Iris pigment epithelial cell (primary cell): ENCODE measurements at regions not wholly inside any gene's neighbourhood (a gene's known extent, or its start where the extent isn't known, plus 50 kb on each side); places are given as distances from the start of the nearest gene placed in this dataset.
A peak's percentile ranks its signal among the peaks of the same experiment; 100 is the strongest.

Experiments
- DNase-seq: peaks from one replicate; pipeline ENCODE4 v3.0.0-alpha.2; 2011; ENCODE audit warnings: low read depth

DNA sequence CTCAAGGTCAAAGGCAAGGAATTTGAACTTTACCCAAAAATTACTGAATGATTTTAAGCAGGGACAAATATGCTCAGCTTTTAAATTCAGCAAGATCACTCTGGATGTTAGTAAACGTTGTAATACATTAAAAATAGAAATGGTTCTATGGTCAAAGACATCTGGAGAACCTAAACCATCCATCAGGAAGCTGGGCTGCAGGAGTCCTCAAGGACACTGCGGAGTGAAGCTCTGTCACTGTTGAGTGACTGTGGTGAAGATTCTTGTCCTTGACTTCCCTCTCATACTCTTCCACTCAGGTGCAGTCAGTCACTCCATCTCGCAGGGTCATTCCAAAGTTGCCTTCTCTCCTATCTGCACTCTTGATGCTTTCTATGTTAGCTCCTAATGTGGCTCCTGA is 450.7 kb downstream of the FOXO1 start:
- no peak for DNase-seq

- DNase-seq, result no peak
Observed at GRCh38 chr13:40217675-40218074, 448.8 kb downstream of the FOXO1 start.

GRCh38 chr13:40220299-40220935 is 446.0 kb downstream of the FOXO1 start:
- DNase-seq, result peak; percentile 93

DNA sequence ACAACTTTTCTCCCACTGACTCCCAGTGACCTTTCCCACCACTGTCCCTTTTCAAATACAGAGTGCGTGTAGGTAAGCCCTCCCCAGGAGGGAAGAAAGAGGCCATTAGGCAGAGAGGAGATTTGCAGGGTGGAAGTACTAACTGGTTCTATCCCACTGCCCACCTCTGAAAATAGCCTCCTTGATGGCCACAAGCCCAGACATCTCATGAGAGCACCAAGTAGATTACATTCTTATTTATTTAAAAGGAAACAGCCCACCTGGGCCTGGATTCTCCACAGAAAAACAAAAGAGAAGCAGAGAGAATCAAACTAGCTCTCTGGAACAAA is 445.3 kb downstream of the FOXO1 start:
- DNase-seq, result no peak

GRCh38 chr13:40221460-40222201 is 444.8 kb downstream of the FOXO1 start:
- peak; percentile 99 for DNase-seq

GRCh38 chr13:40223585-40223984 is 442.9 kb downstream of the FOXO1 start:
- no peak for DNase-seq

- DNase-seq, result peak; percentile 87
Observed at GRCh38 chr13:40228496-40228895, 437.9 kb downstream of the FOXO1 start.

DNA sequence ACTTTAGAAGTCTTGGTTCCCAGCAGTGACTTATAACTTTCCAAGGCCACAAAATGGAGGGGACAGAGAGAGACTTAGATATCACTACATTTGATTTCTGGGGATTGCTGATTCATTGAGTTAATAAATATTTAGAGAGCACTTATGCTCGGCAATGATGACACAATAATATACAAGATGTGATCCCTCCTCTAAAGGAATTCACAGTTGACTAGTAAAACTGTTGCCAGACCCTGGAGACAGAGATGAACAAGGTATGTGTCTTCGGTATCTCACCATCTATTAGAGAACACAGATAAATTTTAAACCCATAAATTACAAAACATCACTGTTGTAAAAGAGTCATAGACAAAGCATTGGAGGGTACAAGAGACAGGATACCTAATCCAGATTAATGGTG is 437.5 kb downstream of the FOXO1 start:
- peak; percentile 48 for DNase-seq

DNA sequence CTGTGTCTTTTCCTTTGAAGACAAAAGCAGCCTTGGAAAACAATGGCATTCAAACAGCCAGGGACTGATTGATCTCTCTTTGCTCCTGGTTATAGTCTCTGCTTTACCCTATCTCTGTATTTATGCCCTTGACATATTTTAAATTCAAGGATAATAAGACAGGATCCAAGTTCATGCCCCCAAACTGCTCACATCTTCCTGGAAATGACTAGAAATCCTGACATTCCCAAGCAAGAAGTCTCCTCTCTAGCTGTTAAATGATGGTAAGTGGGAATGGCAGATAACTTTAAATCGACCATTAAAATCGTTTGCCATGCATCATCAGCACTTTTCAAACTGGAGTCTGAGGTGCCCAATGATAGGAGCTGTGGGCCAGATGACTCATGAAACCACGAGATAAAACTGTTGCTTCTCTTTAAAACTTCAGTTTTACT is 435.6 kb downstream of the FOXO1 start:
- DNase-seq, result peak; percentile 84

DNA sequence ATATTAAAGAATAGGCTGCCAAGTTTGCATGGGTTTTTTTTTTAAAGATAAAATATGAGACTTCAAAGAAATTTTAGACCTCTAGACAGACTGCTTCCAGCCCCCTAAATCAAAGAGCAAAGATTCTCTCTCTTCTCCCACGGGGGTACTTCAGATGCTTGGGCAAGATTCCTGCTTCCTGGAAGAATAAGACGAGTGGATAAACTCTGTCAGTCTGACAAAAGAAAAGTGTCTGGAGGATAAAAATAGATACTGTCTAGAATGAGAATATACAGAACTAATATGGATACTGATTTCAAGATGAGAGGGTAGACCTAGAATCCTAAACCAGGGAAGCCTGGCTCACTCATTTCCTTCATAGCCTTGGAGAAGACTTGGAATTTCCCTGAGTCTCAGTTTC is 435.1 kb downstream of the FOXO1 start:
- no peak for DNase-seq

DNA sequence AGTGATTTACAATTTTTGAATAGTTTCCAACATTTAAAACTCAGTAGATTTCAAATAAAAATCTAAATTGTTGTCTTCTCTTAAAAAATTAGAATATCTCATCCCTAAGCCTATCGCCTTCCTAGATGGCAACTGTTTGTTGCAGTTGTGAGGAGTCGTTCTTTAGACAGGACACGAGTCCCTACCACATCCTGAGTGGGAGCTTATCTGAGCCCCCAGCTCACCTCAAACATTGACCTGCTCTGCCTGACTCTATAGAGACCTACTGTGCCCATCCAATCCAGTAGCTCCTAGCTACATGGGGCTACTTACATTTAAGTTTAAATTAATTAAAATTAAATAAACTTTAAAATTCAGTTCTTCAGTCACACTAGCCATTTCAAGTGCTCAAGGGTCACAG is 434.7 kb downstream of the FOXO1 start:
- no peak for DNase-seq

DNA sequence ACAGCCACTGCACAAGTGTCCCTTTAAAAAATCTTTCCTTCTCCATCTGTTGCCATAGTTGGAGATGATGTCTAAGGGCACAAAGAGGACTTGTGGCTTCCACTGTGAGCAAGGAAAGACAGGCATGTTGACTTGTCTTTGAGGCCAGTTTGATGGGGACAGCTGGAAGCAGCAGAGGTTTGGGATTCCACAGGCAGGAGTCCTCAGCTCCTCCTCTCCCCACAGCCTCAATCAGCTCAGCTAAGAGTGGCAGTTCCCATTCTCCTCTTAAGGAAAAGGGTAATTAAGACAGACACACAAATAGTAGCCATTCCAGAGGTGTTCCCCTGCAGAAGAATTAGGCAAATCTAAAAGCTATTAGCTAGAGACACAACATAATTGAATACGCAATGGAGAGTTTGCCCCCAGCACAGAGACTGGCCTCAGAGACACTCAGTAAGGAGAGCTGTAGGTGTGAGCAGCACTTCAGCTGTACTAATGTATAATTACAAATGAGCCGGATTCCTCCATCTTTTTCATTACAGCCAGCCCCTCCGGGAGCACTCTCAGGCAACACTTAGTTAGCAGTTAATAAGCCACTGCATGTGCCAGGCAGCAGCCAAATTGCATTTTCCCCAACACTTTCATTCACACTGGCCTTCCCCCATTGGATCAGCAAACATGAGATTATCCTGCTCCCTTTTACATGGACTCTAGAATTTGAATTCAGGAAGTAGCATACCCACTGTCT is 434.0 kb downstream of the FOXO1 start:
- DNase-seq, result no peak

GRCh38 chr13:40233731-40234195 is 432.7 kb downstream of the FOXO1 start:
- no peak for DNase-seq

DNA sequence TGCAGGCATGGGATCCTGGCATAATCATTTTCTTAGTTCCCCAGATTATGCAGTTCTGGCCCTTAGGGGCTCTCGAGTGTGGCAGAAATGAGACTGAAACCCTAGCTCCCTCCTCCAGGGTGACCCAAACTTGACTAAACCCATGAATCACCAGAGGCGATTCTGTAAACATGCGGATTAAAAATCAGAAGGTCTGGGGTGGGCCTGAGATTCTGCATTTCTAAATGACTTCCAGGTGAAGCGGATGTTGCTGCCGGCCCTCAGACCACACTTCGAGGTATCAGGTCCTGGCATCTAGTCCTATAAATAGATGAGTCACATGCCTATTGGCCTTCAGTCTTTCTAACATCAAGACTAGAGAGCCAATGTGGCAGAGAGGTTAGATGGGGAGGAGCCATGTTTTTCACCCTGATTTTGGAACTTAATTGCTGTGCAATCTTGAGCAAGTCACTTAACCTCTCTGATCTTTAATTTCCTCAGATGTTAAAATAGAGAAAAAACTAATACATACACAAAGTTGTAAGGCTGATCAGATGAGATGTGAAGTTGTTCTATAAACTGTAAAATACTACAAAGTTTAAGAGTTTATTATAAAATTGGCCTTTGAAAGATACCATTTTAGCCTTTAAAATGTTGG is 431.2 kb downstream of the FOXO1 start:
- peak; percentile 81 for DNase-seq

DNA sequence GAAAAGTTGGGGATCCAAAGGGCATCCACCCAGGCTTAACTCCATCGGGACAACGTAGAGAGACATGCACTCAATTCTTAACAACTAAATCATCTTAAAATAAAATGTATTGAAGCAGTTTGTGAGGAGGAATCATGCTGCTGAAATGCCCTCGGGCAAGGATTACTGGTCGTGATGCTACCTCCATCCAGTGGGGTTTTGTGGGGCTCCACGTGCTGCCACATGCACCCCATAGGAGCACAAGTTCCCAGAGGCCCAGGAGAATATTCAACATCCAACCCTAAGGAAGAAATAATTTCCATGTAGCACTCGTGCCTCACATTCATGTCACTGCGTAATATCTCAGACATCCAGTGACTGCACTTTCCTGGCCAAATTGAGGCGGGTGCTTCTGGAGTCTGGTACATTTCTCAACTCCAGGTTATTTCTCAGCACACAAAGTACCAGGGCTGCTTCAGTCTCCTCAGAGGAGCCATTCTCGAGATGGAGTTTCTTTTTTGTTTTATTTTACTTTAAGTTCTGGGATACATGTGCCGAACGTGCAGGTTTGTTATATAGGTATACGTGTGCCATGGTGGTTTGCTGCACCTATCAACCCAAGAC is 429.8 kb downstream of the FOXO1 start:
- DNase-seq, result peak; percentile 75

DNA sequence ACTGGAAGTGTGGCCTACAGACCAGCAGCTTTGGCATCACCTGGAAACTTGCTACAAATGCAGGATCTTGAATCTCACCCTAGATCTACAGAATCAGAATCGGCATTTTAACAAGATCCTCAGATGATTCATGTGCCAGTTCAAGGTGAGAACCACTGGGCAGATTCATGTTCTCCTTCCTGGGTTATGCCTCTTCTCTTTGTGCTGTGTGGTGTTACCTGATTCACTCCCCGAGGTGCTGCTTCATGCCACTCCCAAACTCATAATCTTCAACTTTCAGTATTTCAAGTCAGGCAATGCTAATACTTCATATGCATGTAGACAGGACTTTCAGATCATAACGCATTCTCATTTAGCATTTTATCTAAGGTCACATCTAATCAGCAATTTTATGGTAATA is 427.7 kb downstream of the FOXO1 start:
- DNase-seq, result no peak

DNA sequence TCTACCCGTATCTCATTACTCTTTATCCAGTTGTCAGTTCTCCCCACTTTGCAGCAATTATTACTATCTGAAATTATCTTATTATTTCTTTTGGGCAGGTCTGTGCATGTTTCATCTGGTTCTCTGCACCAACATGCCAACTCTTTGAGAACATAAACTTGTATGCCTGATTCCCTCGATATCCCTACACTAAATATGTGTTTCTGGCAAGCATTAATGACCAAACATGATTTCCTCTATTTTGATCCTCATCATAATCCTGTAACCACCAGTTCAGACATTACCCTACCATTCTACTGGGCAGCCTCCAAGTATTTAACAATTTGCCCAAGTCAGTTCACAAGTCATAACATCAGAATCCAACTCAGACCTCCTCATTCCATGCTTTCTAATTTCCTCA is 426.1 kb downstream of the FOXO1 start:
- no peak for DNase-seq

- no peak for DNase-seq
Observed at GRCh38 chr13:40241125-40241798, 425.2 kb downstream of the FOXO1 start.

GRCh38 chr13:40243047-40243446 is 423.4 kb downstream of the FOXO1 start:
- DNase-seq, result no peak

DNA sequence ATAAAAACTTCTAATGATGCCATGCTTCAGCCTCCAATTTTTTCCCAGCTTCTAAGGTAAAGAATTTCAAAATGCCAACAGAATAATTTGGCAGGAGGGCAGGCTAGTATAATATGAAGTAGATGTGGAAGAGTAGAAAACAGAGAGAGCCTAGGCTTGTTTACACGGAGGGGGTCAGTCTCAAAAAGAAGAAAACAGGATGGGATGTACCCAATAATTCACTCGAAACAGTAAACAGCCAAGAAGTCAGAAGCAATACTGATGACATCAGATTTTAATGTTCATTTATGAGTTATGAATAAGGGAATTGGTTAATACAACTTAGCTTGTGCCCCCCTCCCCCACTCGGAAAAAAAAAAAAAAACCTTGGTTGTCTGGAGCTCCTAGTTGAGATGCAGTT is 422.5 kb downstream of the FOXO1 start:
- DNase-seq, result no peak

- DNase-seq, result no peak
Observed at GRCh38 chr13:40245567-40245966, 420.9 kb downstream of the FOXO1 start.

- DNase-seq, result peak; percentile 45
Observed at GRCh38 chr13:40247845-40248244, 418.6 kb downstream of the FOXO1 start.
